Neural cell (in vitro differentiated cells): ENCODE measurements at regions not wholly inside any gene's neighbourhood (a gene's known extent, or its start where the extent isn't known, plus 50 kb on each side); places are given as distances from the start of the nearest gene placed in this dataset.

Source experiments
- H2AFZ ChIP-seq: fragments of 200-600, 300-800 bp; sonication (generic), shearing (Covaris generic); 2 replicates; pipeline ENCODE4 v1.6.0; 2014; ENCODE audit warnings: low read depth, mild to moderate bottlenecking, antibody characterized with exemption, low read length, moderate library complexity
- H3F3A ChIP-seq: fragments of 200-600 bp; shearing (Covaris generic); 2 replicates; pipeline ENCODE4 v1.6.1; 2016; ENCODE audit warnings: mild to moderate bottlenecking, moderate library complexity, mixed read lengths, antibody characterized with exemption, low read length; ENCODE audit not compliant: insufficient read depth, poor library complexity, severe bottlenecking
- H3K27ac ChIP-seq: fragments of 200-600, 300-800 bp; sonication (generic), shearing (Covaris generic); 2 replicates; pipeline ENCODE4 v1.5.1; 2014; ENCODE audit warnings: mild to moderate bottlenecking, low read length, moderate library complexity
- H3K27me3 ChIP-seq: fragments of 300-800, 200-600 bp; sonication (generic), shearing (Covaris generic); 2 replicates; pipeline ENCODE4 v1.6.0; 2014; ENCODE audit warnings: mild to moderate bottlenecking, low read depth, low read length, moderate library complexity; ENCODE audit not compliant: insufficient read depth
- H3K36me3 ChIP-seq: fragments of 300-800, 200-600 bp; sonication (generic), shearing (Covaris generic); 2 replicates; pipeline ENCODE4 v1.5.1; 2014; ENCODE audit warnings: mild to moderate bottlenecking, antibody characterized with exemption, low read length, moderate library complexity; ENCODE audit not compliant: insufficient read depth
- H3K4me2 ChIP-seq: fragments of 300-800, 200-600 bp; sonication (generic), shearing (Covaris generic); 2 replicates; pipeline ENCODE4 v1.6.0; 2014; ENCODE audit warnings: mild to moderate bottlenecking, low read length
- H3K4me3 ChIP-seq: fragments of 300-800, 200-600 bp; sonication (generic), shearing (Covaris generic); 2 replicates; pipeline ENCODE4 v1.5.1; 2014; ENCODE audit warnings: mild to moderate bottlenecking, low read length, moderate library complexity
- H3K79me2 ChIP-seq: fragments of 200-600 bp; shearing (Covaris generic); replicated peaks from 2 replicates; pipeline ENCODE4 v1.6.0; 2014; ENCODE audit warnings: mild to moderate bottlenecking, low read length, moderate library complexity; ENCODE audit not compliant: insufficient read depth
- H3K9ac ChIP-seq: fragments of 300-800, 200-600 bp; sonication (generic), shearing (Covaris generic); 2 replicates; pipeline ENCODE4 v1.6.1; 2016; ENCODE audit warnings: mild to moderate bottlenecking, low read length, mixed read lengths
- H3K9me2 ChIP-seq: fragments of 200-600 bp; shearing (Covaris generic); 2 replicates; pipeline ENCODE4 v1.6.1; 2016; ENCODE audit warnings: mild to moderate bottlenecking, low read length, mixed read lengths; ENCODE audit not compliant: insufficient read depth
- H3K9me3 ChIP-seq: fragments of 200-600, 300-800 bp; sonication (generic), shearing (Covaris generic); 2 replicates; pipeline ENCODE4 v1.6.1; 2016; ENCODE audit warnings: mild to moderate bottlenecking, mixed run types, low read length, moderate library complexity, mixed read lengths
- H4K20me1 ChIP-seq: fragments of 200-600 bp; shearing (Covaris generic); 2 replicates; pipeline ENCODE4 v1.6.1; 2016; ENCODE audit warnings: mild to moderate bottlenecking, mixed run types; ENCODE audit not compliant: insufficient read depth
- CTCF ChIP-seq: fragments of 450-650 bp; IDR thresholded peaks from 2 replicates; pipeline ENCODE4 v1.5.1; 2014; ENCODE audit warnings: antibody characterized with exemption, mild to moderate bottlenecking, moderate library complexity; ENCODE audit not compliant: poor library complexity, severe bottlenecking
- EP300 ChIP-seq: fragments of 450-650 bp; conservative IDR thresholded peaks from 2 replicates; pipeline ENCODE4 v1.6.1; 2014; ENCODE audit warnings: antibody characterized with exemption, mild to moderate bottlenecking, moderate library complexity; ENCODE audit not compliant: poor library complexity, severe bottlenecking
- EZH2 ChIP-seq: fragments of 200-600, 300-800 bp; shearing (Covaris generic), sonication (generic); IDR thresholded peaks from 2 replicates; pipeline ENCODE4 v1.6.1; 2014; ENCODE audit warnings: antibody characterized with exemption, low read length, borderline replicate concordance, mild to moderate bottlenecking; ENCODE audit not compliant: insufficient read depth, poor library complexity, severe bottlenecking
- MXI1 ChIP-seq: fragments of 450-650 bp; conservative IDR thresholded peaks from 2 replicates; pipeline ENCODE4 v1.6.1; 2014; ENCODE audit warnings: antibody characterized with exemption, mild to moderate bottlenecking; ENCODE audit not compliant: poor library complexity, severe bottlenecking
- POLR2AphosphoS5 ChIP-seq: IDR thresholded peaks from 2 replicates; pipeline ENCODE4 v1.6.1; 2012
- RAD21 ChIP-seq: fragments of 450-650 bp; conservative IDR thresholded peaks from 2 replicates; pipeline ENCODE4 v1.6.1; 2014; ENCODE audit warnings: antibody characterized with exemption, mild to moderate bottlenecking, moderate library complexity
- REST ChIP-seq: IDR thresholded peaks from 2 replicates; pipeline ENCODE4 v1.6.1; 2012; ENCODE audit warnings: borderline replicate concordance
- SMC3 ChIP-seq: fragments of 450-650 bp; conservative IDR thresholded peaks from 2 replicates; pipeline ENCODE4 v1.6.1; 2014; ENCODE audit warnings: antibody characterized with exemption, mild to moderate bottlenecking, moderate library complexity; ENCODE audit not compliant: poor library complexity
- TAF1 ChIP-seq: IDR thresholded peaks from 2 replicates; pipeline ENCODE4 v1.6.1; 2012; ENCODE audit warnings: low read depth

GRCh38 chr11:122440811-122441665 is 214.5 kb upstream of the UBASH3B start:
- H4K20me1 ChIP-seq: no peaks in the 10 kb centered on the region
- no peak overlapping the region for H2AFZ ChIP-seq
- peak overlapping the region; percentile 25 for H3K4me2 ChIP-seq
- H3K9me3 ChIP-seq: no peaks in the 10 kb centered on the region
- H3K36me3 ChIP-seq: no peaks in the 10 kb centered on the region
- peak overlapping the region; percentile 56 for H3K4me3 ChIP-seq
- H3K79me2 ChIP-seq: no peaks in the 10 kb centered on the region
- H3K9ac ChIP-seq: no peak overlapping the region
- TF ChIP-seq POLR2AphosphoS5 (no peak), EP300 (no peak)
- no peaks in the 10 kb centered on the region for H3F3A ChIP-seq
- no peaks in the 10 kb centered on the region for H3K9me2 ChIP-seq
- no peak overlapping the region for H3K27ac ChIP-seq
- peaks cover 3% of the 10 kb centered on the region for H3K27me3 ChIP-seq

- H3K27me3 ChIP-seq: peaks cover 3% of the 10 kb centered on the region
- TF ChIP-seq TAF1: no peak
- TF ChIP-seq CTCF: no peak
- TF ChIP-seq SMC3: no peak
- TF ChIP-seq POLR2AphosphoS5: no peak
- TF ChIP-seq EP300: no peak
- no peak for TF ChIP-seq REST
- TF ChIP-seq EZH2: no peak
- TF ChIP-seq MXI1: no peak
- TF ChIP-seq RAD21: no peak
- no peaks in the 10 kb centered on the region for H4K20me1 ChIP-seq
- H3K79me2 ChIP-seq: no peaks in the 10 kb centered on the region
- H3K36me3 ChIP-seq: no peaks in the 10 kb centered on the region
- peak overlapping the region; percentile 25 for H3K4me2 ChIP-seq
- no peaks in the 10 kb centered on the region for H3F3A ChIP-seq
- H3K9me3 ChIP-seq: no peaks in the 10 kb centered on the region
- no peak overlapping the region for H2AFZ ChIP-seq
- H3K9ac ChIP-seq: no peak overlapping the region
- no peaks in the 10 kb centered on the region for H3K9me2 ChIP-seq
- no peak overlapping the region for H3K27ac ChIP-seq
- peak overlapping the region; percentile 56 for H3K4me3 ChIP-seq
These were observed 215.4 kb upstream of the UBASH3B start for GRCh38 chr11:122439866-122440810.
